Brain microvascular endothelial cell (primary cell): ENCODE measurements at regions not wholly inside any gene's neighbourhood (a gene's known extent, or its start where the extent isn't known, plus 50 kb on each side); places are given as distances from the start of the nearest gene placed in this dataset.

ENCODE experiments used
- DNase-seq: peaks from one replicate; pipeline ENCODE4 v3.0.0-alpha.2; 2020
- H3K27ac ChIP-seq: fragments of 250-450 bp; sonication (Bioruptor Pico); 2 replicates; pipeline ENCODE4 v1.5.1; 2020; ENCODE audit warnings: mild to moderate bottlenecking, moderate library complexity
- H3K27me3 ChIP-seq: fragments of 250-450 bp; sonication (Bioruptor Pico); replicated peaks from 2 replicates; pipeline ENCODE4 v1.5.1; 2020; ENCODE audit warnings: mild to moderate bottlenecking
- H3K36me3 ChIP-seq: fragments of 250-450 bp; sonication (Bioruptor Pico); replicated peaks from 2 replicates; pipeline ENCODE4 v1.5.1; 2020; ENCODE audit warnings: mild to moderate bottlenecking
- H3K4me3 ChIP-seq: 2 replicates; pipeline ENCODE4 v1.5.1; 2011; ENCODE audit warnings: low read depth, mild to moderate bottlenecking, control low read depth, low read length, moderate library complexity
- CTCF ChIP-seq: IDR thresholded peaks from 2 replicates; pipeline ENCODE4 v1.5.1; 2011; ENCODE audit warnings: low read depth, mild to moderate bottlenecking, moderate library complexity, low read length, control low read depth, inconsistent platforms; ENCODE audit errors: missing control alignments
- in situ Hi-C: cut with HindIII; loops from 2 replicates; pipeline ENCODE4 v1.10.0; 2017; ENCODE audit warnings: low sequenced_read_pairs, low pct_ligation_motif_present

GRCh38 chr2:228648541-228648940, 467.1 kb upstream of the SPHKAP start:
- TF ChIP-seq CTCF = no peak
- H3K27ac ChIP-seq = no peak overlapping the region
- no peak overlapping the region for H3K4me3 ChIP-seq
- H3K36me3 ChIP-seq = no peaks in the 10 kb centered on the region
- no peaks in the 10 kb centered on the region for H3K27me3 ChIP-seq
- DNase-seq = no peak
- in situ Hi-C loops = no loop called here

GRCh38 chr2:228646061-228646460, 464.6 kb upstream of the SPHKAP start:
- TF ChIP-seq CTCF = no peak
- Histone ChIP-seq H3K36me3 (no peaks in the 10 kb centered on the region), H3K4me3 (no peak overlapping the region), H3K27ac (no peak overlapping the region), H3K27me3 (no peaks in the 10 kb centered on the region)
- DNase-seq = no peak
- in situ Hi-C loops = no loop called here

- Histone ChIP-seq H3K27me3 (no peaks in the 10 kb centered on the region), H3K36me3 (no peaks in the 10 kb centered on the region), H3K4me3 (no peak overlapping the region), H3K27ac (no peak overlapping the region)
- in situ Hi-C loops = no loop called here
- no peak for TF ChIP-seq CTCF
- DNase-seq = no peak
These were observed 462.7 kb upstream of the SPHKAP start for GRCh38 chr2:228644199-228644598.

GRCh38 chr2:228642861-228643260, 461.4 kb upstream of the SPHKAP start:
- no peak for DNase-seq
- Histone ChIP-seq H3K4me3 (no peak overlapping the region), H3K27ac (no peak overlapping the region), H3K27me3 (no peaks in the 10 kb centered on the region), H3K36me3 (no peaks in the 10 kb centered on the region)
- TF ChIP-seq CTCF = no peak
- in situ Hi-C loops = no loop called here

- no peak for DNase-seq
- Histone ChIP-seq H3K36me3 (no peaks in the 10 kb centered on the region), H3K27ac (no peak overlapping the region), H3K4me3 (no peak overlapping the region), H3K27me3 (no peaks in the 10 kb centered on the region)
- no peak for TF ChIP-seq CTCF
- in situ Hi-C loops = no loop called here
These were observed 449.3 kb upstream of the SPHKAP start for GRCh38 chr2:228630786-228631185.

- in situ Hi-C loops = no loop called here
These were observed 447.8 kb upstream of the SPHKAP start for GRCh38 chr2:228629251-228629650.

More at GRCh38 chr2:228629251-228629650, 447.8 kb upstream of the SPHKAP start:
- no peaks in the 10 kb centered on the region for H3K36me3 ChIP-seq
- DNase-seq = no peak
- no peak for TF ChIP-seq CTCF
- H3K27me3 ChIP-seq = no peaks in the 10 kb centered on the region
- no peak overlapping the region for H3K27ac ChIP-seq
- H3K4me3 ChIP-seq = no peak overlapping the region
